GM12872 (cell line): ENCODE measurements at regions not wholly inside any gene's neighbourhood (a gene's known extent, or its start where the extent isn't known, plus 50 kb on each side); places are given as distances from the start of the nearest gene placed in this dataset.

Experiments used
- TF ChIP-seq, protein P1 (sequence below): IDR thresholded peaks from 3 replicates; pipeline ENCODE4 v1.5.1; 2011; ENCODE audit warnings: low read depth, mild to moderate bottlenecking, low read length, moderate library complexity; ENCODE audit not compliant: insufficient read depth

- TF ChIP-seq, protein P1, sequence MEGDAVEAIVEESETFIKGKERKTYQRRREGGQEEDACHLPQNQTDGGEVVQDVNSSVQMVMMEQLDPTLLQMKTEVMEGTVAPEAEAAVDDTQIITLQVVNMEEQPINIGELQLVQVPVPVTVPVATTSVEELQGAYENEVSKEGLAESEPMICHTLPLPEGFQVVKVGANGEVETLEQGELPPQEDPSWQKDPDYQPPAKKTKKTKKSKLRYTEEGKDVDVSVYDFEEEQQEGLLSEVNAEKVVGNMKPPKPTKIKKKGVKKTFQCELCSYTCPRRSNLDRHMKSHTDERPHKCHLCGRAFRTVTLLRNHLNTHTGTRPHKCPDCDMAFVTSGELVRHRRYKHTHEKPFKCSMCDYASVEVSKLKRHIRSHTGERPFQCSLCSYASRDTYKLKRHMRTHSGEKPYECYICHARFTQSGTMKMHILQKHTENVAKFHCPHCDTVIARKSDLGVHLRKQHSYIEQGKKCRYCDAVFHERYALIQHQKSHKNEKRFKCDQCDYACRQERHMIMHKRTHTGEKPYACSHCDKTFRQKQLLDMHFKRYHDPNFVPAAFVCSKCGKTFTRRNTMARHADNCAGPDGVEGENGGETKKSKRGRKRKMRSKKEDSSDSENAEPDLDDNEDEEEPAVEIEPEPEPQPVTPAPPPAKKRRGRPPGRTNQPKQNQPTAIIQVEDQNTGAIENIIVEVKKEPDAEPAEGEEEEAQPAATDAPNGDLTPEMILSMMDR: no peak
Measured at GRCh38 chr1:29629401-29629800, 393.1 kb downstream of the PTPRU start.

DNA sequence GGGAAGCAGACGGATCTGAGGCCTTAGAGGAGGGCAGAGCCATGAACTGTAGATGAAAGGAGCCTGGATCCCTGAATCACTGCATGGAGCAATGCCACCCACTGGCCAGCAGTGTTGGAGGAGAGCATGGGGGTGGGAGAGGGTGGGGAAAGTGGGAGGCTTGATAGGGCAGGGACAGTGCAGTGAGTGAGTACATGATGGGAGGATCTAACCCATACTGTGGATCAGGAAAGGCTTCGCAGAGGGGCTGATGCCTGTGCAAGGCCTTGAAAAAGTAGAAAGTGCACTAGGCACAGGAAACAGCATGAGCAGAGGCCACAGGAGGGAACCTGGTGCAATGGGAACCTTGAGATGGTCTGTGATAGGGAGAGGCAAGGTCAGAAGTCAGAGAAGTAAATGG, 391.9 kb downstream of the PTPRU start:
- TF ChIP-seq, protein P1: no peak

DNA sequence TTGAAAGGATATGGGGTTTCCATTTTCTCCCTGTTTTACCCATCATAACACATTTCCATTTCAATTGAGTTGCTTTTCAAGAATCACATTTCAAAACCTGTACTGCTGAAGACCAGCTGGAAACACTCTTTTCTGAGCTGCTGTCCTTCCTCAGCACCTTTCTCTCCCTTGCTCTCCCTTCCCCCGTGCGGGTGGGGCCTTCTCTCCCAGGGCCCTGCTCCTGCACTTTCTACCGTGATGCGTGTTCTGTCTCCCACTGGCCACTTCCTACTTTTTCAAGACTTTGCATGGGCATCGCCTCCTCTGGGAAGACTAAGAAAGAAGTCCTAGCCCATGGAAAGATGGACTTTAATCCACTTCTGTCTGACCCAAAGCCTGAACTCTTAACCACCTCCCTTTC, 390.4 kb downstream of the PTPRU start:
- TF ChIP-seq, protein P1: no peak

DNA sequence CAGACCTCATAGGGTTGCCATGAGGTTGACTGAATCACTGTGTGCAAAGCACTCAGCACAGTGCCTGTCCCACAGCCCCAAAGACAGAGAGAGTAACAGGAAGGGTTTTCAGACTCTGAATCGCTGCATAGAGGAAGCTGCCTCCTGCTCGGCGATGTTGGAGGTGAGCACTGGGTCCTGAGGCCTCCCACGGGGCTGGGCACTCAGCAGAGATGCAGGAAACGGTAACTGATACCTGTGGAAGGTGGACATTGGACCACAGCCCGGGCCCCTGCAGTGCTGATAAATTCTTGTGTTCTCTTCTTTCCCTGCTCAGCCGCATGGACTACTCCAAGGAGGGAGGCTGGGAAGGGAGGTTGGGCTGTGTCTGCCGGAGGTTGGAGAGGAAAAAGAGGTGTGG, 389.7 kb downstream of the PTPRU start:
- TF ChIP-seq, protein P1: no peak

DNA sequence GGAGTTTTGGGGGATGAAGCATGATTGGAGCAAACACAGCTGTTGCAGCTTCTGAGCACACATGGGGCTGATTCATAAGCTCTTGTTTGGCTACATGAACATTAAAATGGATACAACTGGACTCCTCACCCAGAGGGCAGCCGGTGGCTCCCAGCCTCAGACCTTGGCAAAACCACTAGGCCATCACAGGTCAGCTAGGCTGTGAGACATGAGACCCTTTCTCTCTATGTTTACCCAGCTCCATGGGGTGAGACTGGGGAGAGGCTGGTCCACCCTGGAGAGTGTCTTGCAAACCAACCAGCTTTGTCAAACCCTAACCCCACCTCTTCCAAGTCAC, 388.7 kb downstream of the PTPRU start:
- TF ChIP-seq, protein P1: no peak

GRCh38 chr1:29624320-29625083, 388.2 kb downstream of the PTPRU start:
- TF ChIP-seq, protein P1: no peak

DNA sequence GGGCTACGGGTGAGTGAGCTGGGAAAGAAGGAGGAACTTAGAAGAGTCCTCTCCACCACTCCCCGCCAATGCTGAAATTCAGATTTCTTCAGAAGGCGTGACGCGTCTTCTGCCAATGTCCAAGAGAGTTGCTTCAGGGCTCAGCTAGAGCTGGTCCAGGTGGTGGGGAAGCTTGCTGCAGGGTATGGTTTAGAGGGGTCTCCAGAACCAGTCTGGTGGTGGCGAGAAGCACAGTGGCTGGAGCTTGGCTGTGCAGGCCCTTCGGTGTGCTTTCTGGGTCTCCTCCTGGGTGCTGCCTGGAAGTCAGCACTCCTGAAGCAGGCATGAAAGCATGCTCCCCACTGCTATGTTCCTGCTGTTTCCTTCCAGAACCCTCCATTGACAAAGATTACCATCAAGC, 387.2 kb downstream of the PTPRU start:
- TF ChIP-seq, protein P1: no peak
